GM18861 (cell line): ENCODE measurements at regions not wholly inside any gene's neighbourhood (a gene's known extent, or its start where the extent isn't known, plus 50 kb on each side); places are given as distances from the start of the nearest gene placed in this dataset.

Experiments used
- ATAC-seq: cut with Tn5 transposase; IDR thresholded peaks from one replicate; pipeline ENCODE4 v1.9.1; 2021; ENCODE audit not compliant: unreplicated experiment

GRCh38 chr6:90435207-90435899 lies 138.7 kb upstream of the BACH2 start:
- no peak for ATAC-seq

- ATAC-seq: no peak
These were observed 137.5 kb upstream of the BACH2 start for GRCh38 chr6:90434094-90434493.

GRCh38 chr6:90432937-90433336 lies 136.3 kb upstream of the BACH2 start:
- no peak for ATAC-seq

- ATAC-seq: no peak
These were observed 135.6 kb upstream of the BACH2 start for GRCh38 chr6:90432041-90432775.

GRCh38 chr6:90431576-90431975 lies 134.9 kb upstream of the BACH2 start:
- ATAC-seq: no peak

GRCh38 chr6:90429713-90430112 lies 133.1 kb upstream of the BACH2 start:
- ATAC-seq: no peak

- no peak for ATAC-seq
These were observed 131.9 kb upstream of the BACH2 start for GRCh38 chr6:90428514-90428913.

- ATAC-seq: peak; percentile 98
These were observed 128.6 kb upstream of the BACH2 start for GRCh38 chr6:90425161-90425641.

- ATAC-seq: no peak
These were observed 127.9 kb upstream of the BACH2 start for GRCh38 chr6:90424580-90424979.

GRCh38 chr6:90421666-90422065 lies 125.0 kb upstream of the BACH2 start:
- no peak for ATAC-seq

- ATAC-seq: no peak
These were observed 123.9 kb upstream of the BACH2 start for GRCh38 chr6:90420500-90420899.

- no peak for ATAC-seq
These were observed 120.7 kb upstream of the BACH2 start for GRCh38 chr6:90417385-90417784.

- no peak for ATAC-seq
These were observed 119.7 kb upstream of the BACH2 start for GRCh38 chr6:90416322-90416721.

- ATAC-seq: no peak
These were observed 118.5 kb upstream of the BACH2 start for GRCh38 chr6:90415178-90415577.

- ATAC-seq: no peak
These were observed 117.7 kb upstream of the BACH2 start for GRCh38 chr6:90414352-90414751.

- ATAC-seq: no peak
These were observed 117.2 kb upstream of the BACH2 start for GRCh38 chr6:90413867-90414266.

GRCh38 chr6:90413396-90413795 lies 116.8 kb upstream of the BACH2 start:
- no peak for ATAC-seq

GRCh38 chr6:90412538-90413369 lies 116.1 kb upstream of the BACH2 start:
- ATAC-seq: no peak

GRCh38 chr6:90411292-90411781 lies 114.7 kb upstream of the BACH2 start:
- peak; percentile 93 for ATAC-seq

GRCh38 chr6:90409700-90410099 lies 113.1 kb upstream of the BACH2 start:
- ATAC-seq: no peak

- no peak for ATAC-seq
These were observed 110.3 kb upstream of the BACH2 start for GRCh38 chr6:90406957-90407356.
